Liver (tissue), 8 donors: ENCODE measurements at regions not wholly inside any gene's neighbourhood (a gene's known extent, or its start where the extent isn't known, plus 50 kb on each side); places are given as distances from the start of the nearest gene placed in this dataset.

Source experiments
- DNase-seq: peaks from one replicate; pipeline ENCODE4 v3.0.0-alpha.2; 2017; ENCODE audit warnings: low spot score
- H3K27ac ChIP-seq, 2 donors: one replicate each; pipeline ENCODE4 v1.7.0; 2013; ENCODE audit warnings: inconsistent platforms in 2 of 2, low read length in 2 of 2, control low read depth in 1 of 2, low read depth in 1 of 2, mild to moderate bottlenecking in 1 of 2
- H3K27me3 ChIP-seq, 4 donors: one replicate each; pipeline versions ENCODE4 v1.6.1 to v1.7.0; 2013; ENCODE audit warnings: low read length in 3 of 4, inconsistent platforms in 1 of 4, mild to moderate bottlenecking in 1 of 4, moderate library complexity in 1 of 4; ENCODE audit not compliant: control insufficient read depth in 4 of 4, insufficient read depth in 4 of 4
- H3K36me3 ChIP-seq, 4 donors: one replicate each; pipeline versions ENCODE4 v1.6.1 to v1.7.0; 2013; ENCODE audit warnings: low read length in 3 of 4, mild to moderate bottlenecking in 3 of 4, low read depth in 1 of 4, moderate library complexity in 1 of 4; ENCODE audit not compliant: control insufficient read depth in 4 of 4, insufficient read depth in 3 of 4
- H3K4me1 ChIP-seq, 4 donors: one replicate each; pipeline versions ENCODE4 v1.6.1 to v1.7.0; 2013; ENCODE audit warnings: low read length in 3 of 4, mild to moderate bottlenecking in 3 of 4, moderate library complexity in 1 of 4; ENCODE audit not compliant: control insufficient read depth in 4 of 4, insufficient read depth in 4 of 4
- H3K4me3 ChIP-seq, 3 donors: one replicate each; pipeline versions ENCODE4 v1.6.1 to v1.7.0; 2013; ENCODE audit warnings: low read length in 3 of 3, control low read depth in 1 of 3, low read depth in 1 of 3, mild to moderate bottlenecking in 1 of 3
- H3K9ac ChIP-seq, 2 donors: one replicate each; pipeline ENCODE4 v1.7.0; 2013; ENCODE audit warnings: low read length in 2 of 2, mild to moderate bottlenecking in 2 of 2, moderate library complexity in 2 of 2, control low read depth in 1 of 2, low read depth in 1 of 2
- H3K9me3 ChIP-seq, 4 donors: one replicate each; pipeline versions ENCODE4 v1.6.1 to v1.7.0; 2013; ENCODE audit warnings: low read length in 3 of 4; ENCODE audit not compliant: control insufficient read depth in 4 of 4
- CTCF ChIP-seq: fragments of 150-350 bp; IDR thresholded peaks from 2 replicates; pipeline ENCODE4 v1.5.1; 2017; ENCODE audit warnings: improper control_type of control experiment, low read depth, low read length; ENCODE audit not compliant: missing input control
- EGR1 ChIP-seq, 2 donors: IDR thresholded peaks; 2 replicates each; pipeline ENCODE4 v1.6.1; 2016 to 2018; ENCODE audit warnings: antibody characterized with exemption in 2 of 2, low read depth in 2 of 2
- FOXA1 ChIP-seq: IDR thresholded peaks from 2 replicates; pipeline ENCODE4 v1.6.1; 2016; ENCODE audit warnings: antibody characterized with exemption
- FOXA2 ChIP-seq: IDR thresholded peaks from 2 replicates; pipeline ENCODE4 v1.6.1; 2016; ENCODE audit warnings: antibody characterized with exemption
- GABPA ChIP-seq, 2 donors: IDR thresholded peaks in 1 of 2; conservative IDR thresholded peaks in 1 of 2; 2 replicates each; pipeline ENCODE4 v1.6.1; 2016; ENCODE audit warnings: antibody characterized with exemption in 2 of 2, mild to moderate bottlenecking in 1 of 2, moderate library complexity in 1 of 2
- HNF4A ChIP-seq, 2 donors: conservative IDR thresholded peaks; 2 replicates each; pipeline ENCODE4 v1.6.1; 2016; ENCODE audit warnings: antibody characterized with exemption in 2 of 2, mild to moderate bottlenecking in 2 of 2
- HNF4G ChIP-seq: IDR thresholded peaks from 2 replicates; pipeline ENCODE4 v1.6.1; 2016; ENCODE audit warnings: antibody characterized with exemption
- JUND ChIP-seq, 2 donors: IDR thresholded peaks; 2 replicates each; pipeline ENCODE4 v1.6.1; 2016; ENCODE audit warnings: antibody characterized with exemption in 2 of 2
- NR2F2 ChIP-seq: IDR thresholded peaks from 2 replicates; pipeline ENCODE4 v1.6.1; 2016; ENCODE audit warnings: antibody characterized with exemption
- RAD21 ChIP-seq, 2 donors: IDR thresholded peaks; 2 replicates each; pipeline ENCODE4 v1.6.1; 2016; ENCODE audit warnings: antibody characterized with exemption in 2 of 2, mild to moderate bottlenecking in 2 of 2
- REST ChIP-seq: IDR thresholded peaks from 2 replicates; pipeline ENCODE4 v1.6.1; 2016; ENCODE audit warnings: antibody characterized with exemption, mild to moderate bottlenecking
- RXRA ChIP-seq, 2 donors: IDR thresholded peaks; 2 replicates each; pipeline ENCODE4 v1.6.1; 2017 to 2018; ENCODE audit warnings: antibody characterized with exemption in 2 of 2, mild to moderate bottlenecking in 1 of 2
- SP1 ChIP-seq: IDR thresholded peaks from 2 replicates; pipeline ENCODE4 v1.6.1; 2018; ENCODE audit warnings: antibody characterized with exemption, mild to moderate bottlenecking
- TAF1 ChIP-seq: conservative IDR thresholded peaks from 2 replicates; pipeline ENCODE4 v1.6.1; 2016; ENCODE audit warnings: antibody characterized with exemption, mild to moderate bottlenecking
- YY1 ChIP-seq: IDR thresholded peaks from 2 replicates; pipeline ENCODE4 v1.6.1; 2016; ENCODE audit warnings: antibody characterized with exemption, mild to moderate bottlenecking
- ZBTB33 ChIP-seq: IDR thresholded peaks from 2 replicates; pipeline ENCODE4 v1.6.1; 2016; ENCODE audit warnings: antibody characterized with exemption
- WGBS: extraction: QIAGEN DNeasy Blood & Tissue Kit; methylation state at CpG from one replicate; pipeline ENCODE4 v1.1.7; 2013; 5-methylcytosine and 5-hydroxymethylcytosine counted together
- TF ChIP-seq, protein P1 (sequence below): IDR thresholded peaks from 2 replicates; pipeline ENCODE4 v1.6.1; 2016; ENCODE audit warnings: antibody characterized with exemption
- TF ChIP-seq, protein P2 (sequence below): IDR thresholded peaks from 2 replicates; pipeline ENCODE4 v1.6.1; 2016; ENCODE audit warnings: antibody characterized with exemption
- donor health status: healthy.
- donor health status: healthy.
- donor health status: healthy.
- donor health status: healthy.
- donor health status: healthy.

- Histone ChIP-seq H3K9ac (no peak overlapping the region), H3K36me3 (no peaks in the 10 kb centered on the region), H3K27me3 (peaks cover 0 to 2% (median 0%) of the 10 kb centered on the region in 4 donors), H3K27ac (no peak overlapping the region), H3K4me1 (no peaks in the 10 kb centered on the region), H3K4me3 (no peak overlapping the region), H3K9me3 (peaks cover 0 to 4% (median 0%) of the 10 kb centered on the region in 4 donors)
- TF ChIP-seq CTCF (no peak), EGR1 (IDR thresholded peaks at IDR 0.05; ENCODE audit: low read depth in 2 of 2) (no peak), RXRA (IDR thresholded peaks at IDR 0.05) (no peak), NR2F2 (no peak), FOXA2 (no peak), JUND (IDR thresholded peaks at IDR 0.05) (no peak), HNF4G (no peak), FOXA1 (no peak), ZBTB33 (no peak), SP1 (no peak), GABPA (IDR thresholded peaks at IDR 0.05 in 1 of 2, conservative IDR thresholded peaks at IDR 0.05 in 1 of 2) (no peak), TAF1 (no peak), RAD21 (IDR thresholded peaks at IDR 0.05) (no peak), REST (no peak), HNF4A (conservative IDR thresholded peaks at IDR 0.05) (no peak), YY1 (no peak)
- TF ChIP-seq, protein P1, sequence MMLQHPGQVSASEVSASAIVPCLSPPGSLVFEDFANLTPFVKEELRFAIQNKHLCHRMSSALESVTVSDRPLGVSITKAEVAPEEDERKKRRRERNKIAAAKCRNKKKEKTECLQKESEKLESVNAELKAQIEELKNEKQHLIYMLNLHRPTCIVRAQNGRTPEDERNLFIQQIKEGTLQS = no peak
- TF ChIP-seq, protein P2, sequence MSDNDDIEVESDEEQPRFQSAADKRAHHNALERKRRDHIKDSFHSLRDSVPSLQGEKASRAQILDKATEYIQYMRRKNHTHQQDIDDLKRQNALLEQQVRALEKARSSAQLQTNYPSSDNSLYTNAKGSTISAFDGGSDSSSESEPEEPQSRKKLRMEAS = no peak
- 71% methylated on average over 7 of the region's 7 CpGs for WGBS
- no peak for DNase-seq
These were observed 563.3 kb upstream of the ZFP42 start for GRCh38 chr4:187432310-187432709.

- Histone ChIP-seq H3K4me3 (no peak overlapping the region), H3K4me1 (no peaks in the 10 kb centered on the region), H3K9me3 (peaks cover 0 to 4% (median 2%) of the 10 kb centered on the region in 4 donors), H3K9ac (no peak overlapping the region), H3K36me3 (no peaks in the 10 kb centered on the region), H3K27me3 (peaks cover 0 to 2% (median 0%) of the 10 kb centered on the region in 4 donors), H3K27ac (no peak overlapping the region)
- 71% methylated on average over 4 of the region's 4 CpGs for WGBS
- DNase-seq = no peak
- TF ChIP-seq HNF4G = no peak
- TF ChIP-seq EGR1 (IDR thresholded peaks at IDR 0.05; ENCODE audit: low read depth in 2 of 2) = no peak
- no peak for TF ChIP-seq CTCF
- TF ChIP-seq, protein P1 = no peak
- TF ChIP-seq REST = no peak
- no peak for TF ChIP-seq FOXA2
- TF ChIP-seq RAD21 (IDR thresholded peaks at IDR 0.05) = no peak
- TF ChIP-seq RXRA (IDR thresholded peaks at IDR 0.05) = no peak
- no peak for TF ChIP-seq SP1
- TF ChIP-seq TAF1 = no peak
- TF ChIP-seq NR2F2 = no peak
- no peak for TF ChIP-seq JUND (IDR thresholded peaks at IDR 0.05)
- TF ChIP-seq FOXA1 = no peak
These were observed 562.4 kb upstream of the ZFP42 start for GRCh38 chr4:187433141-187433540.
